OCI-LY1 (cell line): ENCODE measurements at regions not wholly inside any gene's neighbourhood (a gene's known extent, or its start where the extent isn't known, plus 50 kb on each side); places are given as distances from the start of the nearest gene placed in this dataset.

Experiments
- CTCF ChIP-seq: fragments of 200-600 bp; sonication (generic), shearing (Covaris generic); IDR thresholded peaks from 2 replicates; pipeline ENCODE4 v1.5.1; 2017; ENCODE audit warnings: mild to moderate bottlenecking, antibody characterized with exemption, low read length, moderate library complexity, mixed read lengths
- EZH2 ChIP-seq: fragments of 200-600 bp; sonication (generic), shearing (Covaris generic); IDR thresholded peaks from 2 replicates; pipeline ENCODE4 v1.8.0; 2017; ENCODE audit warnings: borderline replicate concordance, mixed run types, mild to moderate bottlenecking, antibody characterized with exemption, low read length, moderate library complexity, mixed read lengths

- TF ChIP-seq CTCF (no peak), EZH2 (no peak)
These were observed 455.9 kb upstream of the USP15 start for GRCh38 chr12:61804301-61804700.
